ENCODE measurements at regions not wholly inside any gene's neighbourhood (a gene's known extent, or its start where the extent isn't known, plus 50 kb on each side); places are given as distances from the start of the nearest gene placed in this dataset.

GRCh38 chr19:31633014-31633413 is 283.8 kb upstream of the TSHZ3 start:
- ChIA-PET POLR2A (no interaction called here), CTCF (no interaction called here)
- no peak overlapping the region for H3K4me3 ChIP-seq (ENCODE audit: low read depth, low read length)
- no peak for DNase-seq (ENCODE audit: low read depth, low spot score)
- TF ChIP-seq, protein P1, sequence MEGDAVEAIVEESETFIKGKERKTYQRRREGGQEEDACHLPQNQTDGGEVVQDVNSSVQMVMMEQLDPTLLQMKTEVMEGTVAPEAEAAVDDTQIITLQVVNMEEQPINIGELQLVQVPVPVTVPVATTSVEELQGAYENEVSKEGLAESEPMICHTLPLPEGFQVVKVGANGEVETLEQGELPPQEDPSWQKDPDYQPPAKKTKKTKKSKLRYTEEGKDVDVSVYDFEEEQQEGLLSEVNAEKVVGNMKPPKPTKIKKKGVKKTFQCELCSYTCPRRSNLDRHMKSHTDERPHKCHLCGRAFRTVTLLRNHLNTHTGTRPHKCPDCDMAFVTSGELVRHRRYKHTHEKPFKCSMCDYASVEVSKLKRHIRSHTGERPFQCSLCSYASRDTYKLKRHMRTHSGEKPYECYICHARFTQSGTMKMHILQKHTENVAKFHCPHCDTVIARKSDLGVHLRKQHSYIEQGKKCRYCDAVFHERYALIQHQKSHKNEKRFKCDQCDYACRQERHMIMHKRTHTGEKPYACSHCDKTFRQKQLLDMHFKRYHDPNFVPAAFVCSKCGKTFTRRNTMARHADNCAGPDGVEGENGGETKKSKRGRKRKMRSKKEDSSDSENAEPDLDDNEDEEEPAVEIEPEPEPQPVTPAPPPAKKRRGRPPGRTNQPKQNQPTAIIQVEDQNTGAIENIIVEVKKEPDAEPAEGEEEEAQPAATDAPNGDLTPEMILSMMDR (IDR thresholded peaks at IDR 0.05; ENCODE audit: insufficient read depth, low read length, missing control alignments): no peak

- TF ChIP-seq, protein P1 (IDR thresholded peaks at IDR 0.05; ENCODE audit: insufficient read depth, low read length, missing control alignments): no peak
- POLR2A ChIA-PET: interaction anchor here (0.7 kb wide), 1 partner anchor 11 kb away, joined by 4 read pairs; no protein-coding TSS in a partner anchor
- CTCF ChIA-PET: no interaction called here
- no peak overlapping the region for H3K4me3 ChIP-seq (ENCODE audit: low read depth, low read length)
- no peak for DNase-seq (ENCODE audit: low read depth, low spot score)
Observed at GRCh38 chr19:31639306-31639705, 290.1 kb upstream of the TSHZ3 start.

DNA sequence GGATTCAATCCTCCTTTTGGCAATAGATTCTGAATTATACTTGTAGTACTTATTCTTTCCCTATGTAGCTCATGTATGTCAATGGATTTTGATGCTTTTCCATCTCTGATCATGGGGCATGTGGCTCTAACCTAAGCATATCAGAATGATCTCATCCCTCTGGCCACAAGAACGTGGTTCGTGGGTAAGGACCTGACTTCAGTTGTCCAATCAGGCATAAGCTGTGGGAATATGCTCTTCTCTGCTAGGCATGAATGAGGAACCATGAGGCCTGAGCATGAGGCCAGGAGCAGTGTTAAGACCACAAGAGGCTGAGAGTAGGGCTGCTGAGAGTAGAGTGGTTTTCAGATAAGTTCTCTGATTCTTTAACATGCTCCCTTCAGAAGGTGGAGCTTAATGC is 292.4 kb upstream of the TSHZ3 start:
- TF ChIP-seq, protein P1 (IDR thresholded peaks at IDR 0.05; ENCODE audit: insufficient read depth, low read length, missing control alignments): no peak
- ChIA-PET POLR2A (no interaction called here), CTCF (no interaction called here)
- no peak overlapping the region for H3K4me3 ChIP-seq (ENCODE audit: low read depth, low read length)
- no peak for DNase-seq (ENCODE audit: low read depth, low spot score)

DNA sequence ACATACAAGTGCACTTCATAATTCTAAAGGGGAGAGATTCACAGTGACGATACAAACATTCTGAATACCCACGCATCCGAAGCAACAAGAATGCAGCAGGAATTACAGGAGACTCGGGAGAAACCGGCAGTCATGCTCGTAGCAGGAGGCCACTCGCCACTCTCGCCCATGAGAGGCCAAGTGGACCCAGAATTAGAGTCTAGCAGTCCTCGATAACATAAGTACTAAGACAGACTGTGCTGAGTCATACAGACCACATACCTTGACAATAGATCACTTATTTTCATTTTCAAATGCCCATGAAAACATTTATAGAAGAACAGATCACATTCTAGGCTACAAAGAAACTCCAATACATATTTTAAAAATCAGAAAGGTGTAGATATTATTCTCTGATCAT is 299.1 kb upstream of the TSHZ3 start:
- no peak for DNase-seq (ENCODE audit: low read depth, low spot score)
- ChIA-PET POLR2A (no interaction called here), CTCF (no interaction called here)
- H3K4me3 ChIP-seq (ENCODE audit: low read depth, low read length): no peak overlapping the region
- TF ChIP-seq, protein P1 (IDR thresholded peaks at IDR 0.05; ENCODE audit: insufficient read depth, low read length, missing control alignments): no peak

GRCh38 chr19:31656507-31656906 is 307.3 kb upstream of the TSHZ3 start:
- DNase-seq (ENCODE audit: low read depth, low spot score): no peak
- no peak overlapping the region for H3K4me3 ChIP-seq (ENCODE audit: low read depth, low read length)
- POLR2A ChIA-PET: no interaction called here
- CTCF ChIA-PET: no interaction called here
- TF ChIP-seq, protein P1 (IDR thresholded peaks at IDR 0.05; ENCODE audit: insufficient read depth, low read length, missing control alignments): no peak

GRCh38 chr19:31658993-31659896 is 310.0 kb upstream of the TSHZ3 start:
- TF ChIP-seq, protein P1 (IDR thresholded peaks at IDR 0.05; ENCODE audit: insufficient read depth, low read length, missing control alignments): no peak
- ChIA-PET POLR2A (no interaction called here), CTCF (no interaction called here)
- DNase-seq (ENCODE audit: low read depth, low spot score): no peak
- no peak overlapping the region for H3K4me3 ChIP-seq (ENCODE audit: low read depth, low read length)

Data from AG04449 (cell line).